HCT116 (cell line): ENCODE measurements at regions not wholly inside any gene's neighbourhood (a gene's known extent, or its start where the extent isn't known, plus 50 kb on each side); places are given as distances from the start of the nearest gene placed in this dataset.

Experiments used
- ATAC-seq: fragments of 200-7000 bp; cut with Tn5 transposase; 2 replicates; pipeline ENCODE4 v1.9.1; 2020; ENCODE audit warnings: mild to moderate bottlenecking, moderate library complexity
- BruUV-seq: library from RNA; stranded (reverse); fragments of 400-500 nt; replicated peaks from 2 replicates; lab custom pipeline; 2021; lab: Mats Ljungman, UMichigan
- CTCF ChIA-PET: fragments of 300-600 bp; sonication (Branson Sonifier 250); formaldehyde crosslinking; loops from one replicate; lab custom pipeline; 2021; ENCODE audit warnings: antibody characterized with exemption; lab: Charles Lee
- POLR2A ChIA-PET: fragments of 300-600, 350-600 bp; sonication (Branson Sonifier 250); formaldehyde crosslinking; loops from one replicate; lab custom pipeline; 2021; ENCODE audit warnings: antibody characterized with exemption; lab: Charles Lee
- RAD21 ChIA-PET, 2 experiments: fragments of 300-600 bp; sonication (Branson Sonifier 250); formaldehyde crosslinking; loops; one replicate each; lab custom pipeline; 2023; ENCODE audit warnings: low total read pairs in 2 of 2; ENCODE audit not compliant: uncharacterized antibody in 2 of 2, unreplicated experiment in 2 of 2, low non-redundant PET in 1 of 2; lab: Charles Lee
- DNase-seq: peaks from one replicate; pipeline ENCODE4 v3.0.0-alpha.2; 2010; ENCODE audit warnings: low read depth, low spot score
- H2AFZ ChIP-seq: fragments of 200-600 bp; shearing (Covaris generic), sonication (generic); 2 replicates; pipeline ENCODE4 v1.6.1; 2017; ENCODE audit warnings: low read depth, mixed run types, mixed read lengths, antibody characterized with exemption, low read length; ENCODE audit not compliant: poor library complexity, severe bottlenecking
- H3K27ac ChIP-seq: 2 replicates; pipeline ENCODE4 v1.5.1; 2012; ENCODE audit warnings: low read depth, low read length
- H3K27me3 ChIP-seq: fragments of 200-600 bp; sonication (generic); 2 replicates; pipeline ENCODE4 v1.6.1; 2016; ENCODE audit warnings: mixed run types, low read length, mixed read lengths; ENCODE audit not compliant: insufficient read depth
- H3K36me3 ChIP-seq, 2 experiments: fragments of 200-500 bp in 1 of 2; fragments of 200-600 bp in 1 of 2; sonication (Bioruptor generic) in 1 of 2; sonication (generic) in 1 of 2; 2 replicates each; pipeline versions ENCODE4 v1.5.1 to v1.6.1; 2014 to 2016; ENCODE audit warnings: low read length in 2 of 2, inconsistent platforms in 1 of 2, mixed read lengths in 1 of 2, mixed run types in 1 of 2; ENCODE audit not compliant: insufficient read depth in 2 of 2, control insufficient read depth in 1 of 2
- H3K4me1 ChIP-seq, 2 experiments: fragments of 200-600 bp in 1 of 2; sonication (generic) in 1 of 2; 2 replicates each; pipeline versions ENCODE4 v1.5.1 to v1.6.1; 2012 to 2017; ENCODE audit warnings: low read length in 2 of 2, inconsistent platforms in 1 of 2, mild to moderate bottlenecking in 1 of 2, mixed read lengths in 1 of 2, mixed run types in 1 of 2, moderate library complexity in 1 of 2; ENCODE audit not compliant: insufficient read depth in 2 of 2, control insufficient read depth in 1 of 2
- H3K4me2 ChIP-seq: fragments of 200-600 bp; sonication (generic); 2 replicates; pipeline ENCODE4 v1.6.1; 2017; ENCODE audit warnings: mixed run types, low read length, mixed read lengths
- H3K4me3 ChIP-seq, 2 experiments: fragments of 200-600 bp in 1 of 2; sonication (generic) in 1 of 2; replicated peaks in 1 of 2; 2 replicates each; pipeline ENCODE4 v1.5.1; 2011 to 2016; ENCODE audit warnings: low read length in 2 of 2, control low read depth in 1 of 2, low read depth in 1 of 2, mild to moderate bottlenecking in 1 of 2, mixed read lengths in 1 of 2, mixed run types in 1 of 2
- H3K79me2 ChIP-seq: fragments of 200-600 bp; sonication (generic); 2 replicates; pipeline ENCODE4 v1.6.1; 2017; ENCODE audit warnings: mild to moderate bottlenecking, mixed run types, low read length, moderate library complexity, mixed read lengths; ENCODE audit not compliant: insufficient read depth
- H3K9ac ChIP-seq: fragments of 200-600 bp; sonication (generic); 2 replicates; pipeline ENCODE4 v1.6.1; 2016; ENCODE audit warnings: low read length, mixed read lengths
- H3K9me2 ChIP-seq: fragments of 200-600 bp; sonication (generic), shearing (Covaris generic); 2 replicates; pipeline ENCODE4 v1.6.1; 2017; ENCODE audit warnings: mixed run types, mild to moderate bottlenecking, moderate library complexity; ENCODE audit not compliant: insufficient read depth
- H3K9me3 ChIP-seq, 2 experiments: fragments of 200-500 bp in 1 of 2; fragments of 200-600 bp in 1 of 2; sonication (Bioruptor generic) in 1 of 2; sonication (generic) in 1 of 2; 2 replicates each; pipeline ENCODE4 v1.6.1; 2014 to 2017; ENCODE audit warnings: low read length in 2 of 2, mixed read lengths in 2 of 2, inconsistent platforms in 1 of 2, low read depth in 1 of 2, mild to moderate bottlenecking in 1 of 2, mixed run types in 1 of 2, moderate library complexity in 1 of 2; ENCODE audit not compliant: control insufficient read depth in 1 of 2, insufficient read depth in 1 of 2
- H4K20me1 ChIP-seq: fragments of 200-600 bp; sonication (generic), shearing (Covaris generic); 2 replicates; pipeline ENCODE4 v1.6.1; 2017; ENCODE audit warnings: mixed run types, mild to moderate bottlenecking, moderate library complexity; ENCODE audit not compliant: insufficient read depth
- ELF1 ChIP-seq: IDR thresholded peaks from 2 replicates; pipeline ENCODE4 v1.6.1; 2012; ENCODE audit warnings: low read depth, borderline replicate concordance
- EZH2 ChIP-seq: fragments of 200-600 bp; sonication (generic); IDR thresholded peaks from 2 replicates; pipeline ENCODE4 v1.6.1; 2017; ENCODE audit warnings: antibody characterized with exemption, mixed run types
- EZH2phosphoT487 ChIP-seq: fragments of 200-600 bp; IDR thresholded peaks from 2 replicates; pipeline ENCODE4 v1.6.1; 2018; ENCODE audit warnings: antibody characterized with exemption, borderline replicate concordance
- FOSL1 ChIP-seq: IDR thresholded peaks from 2 replicates; pipeline ENCODE4 v1.6.1; 2012; ENCODE audit warnings: low read depth
- JUND ChIP-seq: IDR thresholded peaks from 2 replicates; pipeline ENCODE4 v1.6.1; 2012
- POLR2A ChIP-seq: IDR thresholded peaks from 2 replicates; pipeline ENCODE4 v1.7.0; 2011; ENCODE audit warnings: borderline replicate concordance; ENCODE audit not compliant: insufficient read depth, insufficient read length; ENCODE audit errors: extremely low read depth
- SIN3A ChIP-seq: IDR thresholded peaks from 2 replicates; pipeline ENCODE4 v1.6.1; 2012; ENCODE audit warnings: low read depth
- SRF ChIP-seq: IDR thresholded peaks from 2 replicates; pipeline ENCODE4 v1.6.1; 2012; ENCODE audit warnings: low read depth
- TCF7L2 ChIP-seq: IDR thresholded peaks from 2 replicates; pipeline ENCODE4 v1.7.0; 2011; ENCODE audit warnings: borderline replicate concordance, inconsistent platforms; ENCODE audit not compliant: insufficient read depth, insufficient read length; ENCODE audit errors: extremely low read depth
- YY1 ChIP-seq: IDR thresholded peaks from 2 replicates; pipeline ENCODE4 v1.6.1; 2011; ENCODE audit warnings: low read length, low read depth, moderate library complexity, mild to moderate bottlenecking; ENCODE audit not compliant: insufficient replicate concordance; ENCODE audit errors: extremely low read depth
- ZNF274 ChIP-seq: fragments of 200-500 bp; sonication (Bioruptor generic); IDR thresholded peaks from 2 replicates; pipeline ENCODE4 v1.6.1; 2014; ENCODE audit warnings: mild to moderate bottlenecking, low read depth, low read length, inconsistent platforms
- intact Hi-C: fragments of 100-400 bp; cut with micrococcal nuclease; formaldehyde crosslinking; loops from 2 replicates; pipeline ENCODE4 v1.10.0; 2022
- TF ChIP-seq, protein P1 (sequence below), 3 experiments: fragments of 200-600 bp in 1 of 3; sonication (generic) in 1 of 3; IDR thresholded peaks in 2 of 3; conservative IDR thresholded peaks in 1 of 3; 2 replicates each; pipeline ENCODE4 v1.5.1; 2012 to 2017; ENCODE audit warnings: low read depth in 2 of 3, low read length in 2 of 3, antibody characterized with exemption in 1 of 3, borderline replicate concordance in 1 of 3, control low read depth in 1 of 3, mild to moderate bottlenecking in 1 of 3, mixed read lengths in 1 of 3, mixed run types in 1 of 3, moderate library complexity in 1 of 3; ENCODE audit not compliant: insufficient read depth in 1 of 3
- TF ChIP-seq, protein P2 (sequence below): IDR thresholded peaks from 2 replicates; pipeline ENCODE4 v1.6.1; 2012; ENCODE audit warnings: low read depth

DNA sequence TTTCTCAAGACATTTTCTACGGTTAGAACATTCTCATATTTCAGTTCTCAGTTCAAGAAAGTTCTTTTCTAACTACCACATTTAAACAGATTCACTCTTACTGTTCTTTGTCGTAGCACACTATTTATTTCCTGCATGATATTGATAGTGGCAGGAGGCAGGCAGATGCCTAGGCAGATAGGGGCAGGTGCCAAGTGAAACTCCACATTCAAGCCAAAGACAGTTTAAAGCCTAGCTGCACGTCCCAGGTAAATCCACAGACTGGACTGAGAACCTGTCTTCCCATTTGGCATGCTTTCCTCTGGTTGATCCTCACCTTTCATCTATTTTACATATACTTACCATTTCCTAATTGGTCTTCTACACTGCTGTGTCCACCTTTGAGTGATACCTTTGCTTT, 359.3 kb downstream of the TMX3 start (continued):
- TF ChIP-seq YY1 (no peak), SIN3A (no peak), EZH2 (no peak), JUND (no peak), SRF (no peak)

DNA sequence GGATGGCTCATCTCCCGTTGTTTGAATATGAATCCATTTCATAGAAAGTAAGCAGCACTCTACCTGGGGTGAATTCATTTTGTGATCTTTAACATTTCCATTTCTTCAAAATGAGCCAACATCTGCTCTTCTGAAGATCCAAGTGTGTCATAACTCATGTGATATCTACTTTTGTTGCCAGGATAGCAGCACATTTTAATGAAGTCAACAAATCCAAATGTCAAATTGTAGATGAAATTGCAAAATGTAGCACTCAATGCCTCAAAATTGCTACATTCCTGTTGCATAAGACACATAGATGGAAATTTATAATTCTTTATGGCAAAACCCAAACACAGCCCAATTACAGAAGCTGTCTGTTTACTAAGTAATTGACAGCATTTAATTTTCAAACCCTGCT, 360.7 kb downstream of the TMX3 start:
- intact Hi-C loops = no loop called here
- POLR2A ChIA-PET = no interaction called here

More for the DNA sequence above, 360.7 kb downstream of the TMX3 start:
- Histone ChIP-seq H3K4me1 (no peaks in the 10 kb centered on the region), H3K36me3 (no peaks in the 10 kb centered on the region), H3K4me2 (no peak overlapping the region), H3K9ac (no peak overlapping the region), H3K27me3 (no peaks in the 10 kb centered on the region), H3K4me3 (no peak overlapping the region), H3K9me2 (no peaks in the 10 kb centered on the region), H2AFZ (no peak overlapping the region), H3K27ac (no peak overlapping the region), H3K79me2 (no peaks in the 10 kb centered on the region), H4K20me1 (no peaks in the 10 kb centered on the region)
- no TSS peak for BruUV-seq
- CTCF ChIA-PET = no interaction called here
- RAD21 ChIA-PET = no interaction called here
- ATAC-seq = no peak
- no peak for DNase-seq
- TF ChIP-seq, protein P1, sequence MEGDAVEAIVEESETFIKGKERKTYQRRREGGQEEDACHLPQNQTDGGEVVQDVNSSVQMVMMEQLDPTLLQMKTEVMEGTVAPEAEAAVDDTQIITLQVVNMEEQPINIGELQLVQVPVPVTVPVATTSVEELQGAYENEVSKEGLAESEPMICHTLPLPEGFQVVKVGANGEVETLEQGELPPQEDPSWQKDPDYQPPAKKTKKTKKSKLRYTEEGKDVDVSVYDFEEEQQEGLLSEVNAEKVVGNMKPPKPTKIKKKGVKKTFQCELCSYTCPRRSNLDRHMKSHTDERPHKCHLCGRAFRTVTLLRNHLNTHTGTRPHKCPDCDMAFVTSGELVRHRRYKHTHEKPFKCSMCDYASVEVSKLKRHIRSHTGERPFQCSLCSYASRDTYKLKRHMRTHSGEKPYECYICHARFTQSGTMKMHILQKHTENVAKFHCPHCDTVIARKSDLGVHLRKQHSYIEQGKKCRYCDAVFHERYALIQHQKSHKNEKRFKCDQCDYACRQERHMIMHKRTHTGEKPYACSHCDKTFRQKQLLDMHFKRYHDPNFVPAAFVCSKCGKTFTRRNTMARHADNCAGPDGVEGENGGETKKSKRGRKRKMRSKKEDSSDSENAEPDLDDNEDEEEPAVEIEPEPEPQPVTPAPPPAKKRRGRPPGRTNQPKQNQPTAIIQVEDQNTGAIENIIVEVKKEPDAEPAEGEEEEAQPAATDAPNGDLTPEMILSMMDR (IDR thresholded peaks at IDR 0.05 in 2 of 3, conservative IDR thresholded peaks at IDR 0.05 in 1 of 3; ENCODE audit: borderline replicate concordance in 1 of 3, insufficient read depth in 1 of 3, low read depth in 2 of 3, low read length in 2 of 3) = no peak
- TF ChIP-seq EZH2phosphoT487 = no peak
- no peak for TF ChIP-seq ZNF274
- TF ChIP-seq, protein P2, sequence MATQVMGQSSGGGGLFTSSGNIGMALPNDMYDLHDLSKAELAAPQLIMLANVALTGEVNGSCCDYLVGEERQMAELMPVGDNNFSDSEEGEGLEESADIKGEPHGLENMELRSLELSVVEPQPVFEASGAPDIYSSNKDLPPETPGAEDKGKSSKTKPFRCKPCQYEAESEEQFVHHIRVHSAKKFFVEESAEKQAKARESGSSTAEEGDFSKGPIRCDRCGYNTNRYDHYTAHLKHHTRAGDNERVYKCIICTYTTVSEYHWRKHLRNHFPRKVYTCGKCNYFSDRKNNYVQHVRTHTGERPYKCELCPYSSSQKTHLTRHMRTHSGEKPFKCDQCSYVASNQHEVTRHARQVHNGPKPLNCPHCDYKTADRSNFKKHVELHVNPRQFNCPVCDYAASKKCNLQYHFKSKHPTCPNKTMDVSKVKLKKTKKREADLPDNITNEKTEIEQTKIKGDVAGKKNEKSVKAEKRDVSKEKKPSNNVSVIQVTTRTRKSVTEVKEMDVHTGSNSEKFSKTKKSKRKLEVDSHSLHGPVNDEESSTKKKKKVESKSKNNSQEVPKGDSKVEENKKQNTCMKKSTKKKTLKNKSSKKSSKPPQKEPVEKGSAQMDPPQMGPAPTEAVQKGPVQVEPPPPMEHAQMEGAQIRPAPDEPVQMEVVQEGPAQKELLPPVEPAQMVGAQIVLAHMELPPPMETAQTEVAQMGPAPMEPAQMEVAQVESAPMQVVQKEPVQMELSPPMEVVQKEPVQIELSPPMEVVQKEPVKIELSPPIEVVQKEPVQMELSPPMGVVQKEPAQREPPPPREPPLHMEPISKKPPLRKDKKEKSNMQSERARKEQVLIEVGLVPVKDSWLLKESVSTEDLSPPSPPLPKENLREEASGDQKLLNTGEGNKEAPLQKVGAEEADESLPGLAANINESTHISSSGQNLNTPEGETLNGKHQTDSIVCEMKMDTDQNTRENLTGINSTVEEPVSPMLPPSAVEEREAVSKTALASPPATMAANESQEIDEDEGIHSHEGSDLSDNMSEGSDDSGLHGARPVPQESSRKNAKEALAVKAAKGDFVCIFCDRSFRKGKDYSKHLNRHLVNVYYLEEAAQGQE = no peak
- TF ChIP-seq POLR2A = no peak
- TF ChIP-seq ELF1 = no peak
- TF ChIP-seq FOSL1 = no peak
- TF ChIP-seq TCF7L2 = no peak
- TF ChIP-seq, all 23 proteins: peak for 0
- H3K9me3 ChIP-seq = peaks cover 4 to 26% of the 10 kb centered on the region in 2 experiments; a peak in 2 of 4 replicates
